GM12891 (cell line): ENCODE measurements at regions not wholly inside any gene's neighbourhood (a gene's known extent, or its start where the extent isn't known, plus 50 kb on each side); places are given as distances from the start of the nearest gene placed in this dataset.
"Not testable (repeated sequence)": the region's sequence is repeated elsewhere in the genome, so short reads cannot be mapped to it uniquely, and the experiment has no call there.

Experiments
- PAX5 ChIP-seq: IDR thresholded peaks from 2 replicates; pipeline ENCODE4 v1.6.1; 2011; ENCODE audit warnings: low read length, moderate library complexity, mild to moderate bottlenecking; ENCODE audit not compliant: insufficient read depth, severe bottlenecking
- POLR2A ChIP-seq: IDR thresholded peaks from 2 replicates; pipeline ENCODE4 v1.6.1; 2011; ENCODE audit warnings: low read depth, low read length, control low read depth
- POLR2AphosphoS5 ChIP-seq: IDR thresholded peaks from 2 replicates; pipeline ENCODE4 v1.6.1; 2011; ENCODE audit warnings: low read depth, low read length, control low read depth
- SPI1 ChIP-seq: IDR thresholded peaks from 2 replicates; pipeline ENCODE4 v1.6.1; 2011; ENCODE audit warnings: low read depth, low read length, control low read depth
- TAF1 ChIP-seq: IDR thresholded peaks from 2 replicates; pipeline ENCODE4 v1.6.1; 2011; ENCODE audit warnings: low read depth, low read length, control low read depth

DNA sequence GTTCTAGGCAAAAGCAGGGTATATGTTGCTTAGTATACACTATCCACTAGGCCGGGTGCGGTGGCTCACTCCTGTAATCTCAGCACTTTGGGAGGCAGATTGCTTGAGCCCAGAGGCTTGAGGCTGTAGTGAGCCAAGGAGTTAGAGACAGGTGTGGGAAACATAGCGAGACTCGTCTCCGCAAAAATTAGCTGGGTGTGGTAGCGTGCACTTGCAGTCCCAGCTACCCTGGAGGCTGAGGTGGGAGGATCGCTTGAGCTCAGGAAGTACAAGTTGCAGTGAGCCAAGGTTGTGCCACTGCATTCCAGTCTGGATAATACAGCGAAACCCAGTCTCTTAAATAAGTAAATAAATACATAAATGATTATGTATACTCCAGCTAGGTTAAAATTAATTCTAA, 245.3 kb downstream of the GOLGA6L6 start:
- TF ChIP-seq POLR2AphosphoS5, POLR2A, TAF1, PAX5, SPI1: not testable (repeated sequence)
